ENCODE measurements at regions not wholly inside any gene's neighbourhood (a gene's known extent, or its start where the extent isn't known, plus 50 kb on each side); places are given as distances from the start of the nearest gene placed in this dataset.
A peak's percentile ranks its signal among the peaks of the same experiment; 100 is the strongest.

GRCh38 chr15:39183164-39183881 is 397.6 kb upstream of the THBS1 start:
- no peak for DNase-seq (ENCODE audit: low read depth)

- no peak for DNase-seq (ENCODE audit: low read depth)
Measured at GRCh38 chr15:39184701-39185390, 396.0 kb upstream of the THBS1 start.

- DNase-seq (ENCODE audit: low read depth) = peak; percentile 72
Measured at GRCh38 chr15:39188314-39188713, 392.6 kb upstream of the THBS1 start.

GRCh38 chr15:39188930-39189329 is 391.9 kb upstream of the THBS1 start:
- DNase-seq (ENCODE audit: low read depth) = peak; percentile 92

GRCh38 chr15:39191871-39192291 is 389.0 kb upstream of the THBS1 start:
- DNase-seq (ENCODE audit: low read depth) = peak; percentile 63

GRCh38 chr15:39192351-39192750 is 388.5 kb upstream of the THBS1 start:
- no peak for DNase-seq (ENCODE audit: low read depth)

- no peak for DNase-seq (ENCODE audit: low read depth)
Measured at GRCh38 chr15:39192979-39193560, 387.8 kb upstream of the THBS1 start.

- no peak for DNase-seq (ENCODE audit: low read depth)
Measured at GRCh38 chr15:39193611-39194010, 387.3 kb upstream of the THBS1 start.

- DNase-seq (ENCODE audit: low read depth) = no peak
Measured at GRCh38 chr15:39194106-39194830, 386.6 kb upstream of the THBS1 start.

GRCh38 chr15:39195961-39196486 is 384.9 kb upstream of the THBS1 start:
- peak; percentile 93 for DNase-seq (ENCODE audit: low read depth)

- DNase-seq (ENCODE audit: low read depth) = no peak
Measured at GRCh38 chr15:39198044-39199000, 382.6 kb upstream of the THBS1 start.

- DNase-seq (ENCODE audit: low read depth) = no peak
Measured at GRCh38 chr15:39199076-39199475, 381.8 kb upstream of the THBS1 start.

GRCh38 chr15:39200586-39200985 is 380.3 kb upstream of the THBS1 start:
- DNase-seq (ENCODE audit: low read depth) = no peak

- DNase-seq (ENCODE audit: low read depth) = no peak
Measured at GRCh38 chr15:39202641-39203040, 378.2 kb upstream of the THBS1 start.

- no peak for DNase-seq (ENCODE audit: low read depth)
Measured at GRCh38 chr15:39204031-39204430, 376.8 kb upstream of the THBS1 start.

GRCh38 chr15:39205081-39205480 is 375.8 kb upstream of the THBS1 start:
- DNase-seq (ENCODE audit: low read depth) = no peak

- DNase-seq (ENCODE audit: low read depth) = no peak
Measured at GRCh38 chr15:39205506-39206371, 375.1 kb upstream of the THBS1 start.

- no peak for DNase-seq (ENCODE audit: low read depth)
Measured at GRCh38 chr15:39207532-39208115, 373.3 kb upstream of the THBS1 start.

GRCh38 chr15:39208187-39208586 is 372.7 kb upstream of the THBS1 start:
- no peak for DNase-seq (ENCODE audit: low read depth)

Measured in GM04503 (cell line).